Lower leg skin (tissue), 3 donors: ENCODE measurements at regions not wholly inside any gene's neighbourhood (a gene's known extent, or its start where the extent isn't known, plus 50 kb on each side); places are given as distances from the start of the nearest gene placed in this dataset.

Experiments
- CTCF ChIP-seq, 3 donors: fragments of 450-650 bp; IDR thresholded peaks; one replicate each; pipeline ENCODE4 v1.5.1; 2016; ENCODE audit warnings: antibody characterized with exemption in 3 of 3, mild to moderate bottlenecking in 3 of 3, moderate library complexity in 2 of 3
- POLR2A ChIP-seq, 2 donors: fragments of 450-650 bp; IDR thresholded peaks; one replicate each; pipeline ENCODE4 v1.6.1; 2016 to 2017; ENCODE audit warnings: antibody characterized with exemption in 2 of 2, mild to moderate bottlenecking in 1 of 2, moderate library complexity in 1 of 2

- TF ChIP-seq CTCF (IDR thresholded peaks at IDR 0.05) = no peak
- no peak for TF ChIP-seq POLR2A (IDR thresholded peaks at IDR 0.05)
Observed at GRCh38 chr6:47111685-47112084, 69.6 kb upstream of the ADGRF1 start.
